GM12892 (cell line): ENCODE measurements at regions not wholly inside any gene's neighbourhood (a gene's known extent, or its start where the extent isn't known, plus 50 kb on each side); places are given as distances from the start of the nearest gene placed in this dataset.
"Not testable (repeated sequence)": the region's sequence is repeated elsewhere in the genome, so short reads cannot be mapped to it uniquely, and the experiment has no call there.

Experiments used
- DNase-seq: peaks from one replicate; pipeline ENCODE4 v3.0.0; 2011; ENCODE audit not compliant: insufficient read length
- FAIRE-seq: peaks from 2 replicates; lab custom pipeline; 2011; peaks lifted over from hg19 to GRCh38; lab: Jason Lieb, UNC
- POLR2A ChIP-seq: IDR thresholded peaks from 2 replicates; pipeline ENCODE4 v1.6.1; 2011; ENCODE audit warnings: low read depth, low read length, control low read depth
- POLR2AphosphoS5 ChIP-seq: IDR thresholded peaks from 2 replicates; pipeline ENCODE4 v1.6.1; 2011; ENCODE audit warnings: low read depth, low read length, control low read depth
- TAF1 ChIP-seq: IDR thresholded peaks from 2 replicates; pipeline ENCODE4 v1.6.1; 2011; ENCODE audit warnings: low read depth, mild to moderate bottlenecking, control low read depth, low read length, borderline replicate concordance

DNA sequence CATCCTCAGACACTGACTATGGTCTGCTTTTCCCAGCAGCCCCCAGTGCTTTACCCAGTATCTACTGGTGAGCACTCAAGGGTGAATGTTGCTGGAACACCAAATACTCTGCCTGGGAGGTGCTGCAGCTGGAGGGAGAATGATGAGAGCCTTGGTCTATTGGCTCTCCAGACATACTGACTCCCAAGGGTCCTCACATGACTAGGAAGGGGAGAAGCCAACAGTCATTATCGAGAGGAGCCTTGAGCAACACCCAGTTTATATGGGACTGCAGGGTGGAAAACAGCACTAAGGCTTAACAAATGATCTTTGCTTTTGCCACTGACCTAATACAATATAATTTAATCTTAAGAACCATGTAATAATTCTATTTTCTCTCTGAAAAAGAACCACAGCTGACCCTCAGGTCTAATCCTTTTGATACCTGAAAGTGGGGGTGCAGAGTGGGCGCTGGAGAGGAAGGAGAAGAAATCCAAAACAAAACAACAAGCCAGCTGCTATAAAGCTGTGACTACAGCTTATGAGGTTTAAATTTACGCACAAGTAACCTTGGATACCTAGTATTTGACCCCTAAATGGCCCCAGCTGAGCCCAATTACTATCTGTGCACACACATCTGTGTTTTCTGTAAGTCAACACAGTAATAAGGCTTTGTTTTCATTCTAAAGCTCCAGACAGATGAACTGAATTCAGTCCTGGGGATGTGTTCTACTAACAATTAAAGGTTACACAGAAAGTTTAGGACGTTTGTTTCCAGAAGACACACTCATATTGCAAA, 107.8 kb upstream of the GRIP1 start:
- FAIRE-seq = no peak
- no peak for DNase-seq
- TF ChIP-seq POLR2A = no peak
- TF ChIP-seq POLR2AphosphoS5 = no peak
- no peak for TF ChIP-seq TAF1

GRCh38 chr12:66799551-66799950, 120.7 kb upstream of the GRIP1 start:
- DNase-seq (no peak), FAIRE-seq (no peak)
- no peak for TF ChIP-seq POLR2A
- no peak for TF ChIP-seq POLR2AphosphoS5
- no peak for TF ChIP-seq TAF1

- FAIRE-seq = no peak
- TF ChIP-seq TAF1 = no peak
- no peak for TF ChIP-seq POLR2AphosphoS5
- TF ChIP-seq POLR2A = no peak
- no peak for DNase-seq
These were observed 121.2 kb upstream of the GRIP1 start for GRCh38 chr12:66800046-66800445.

GRCh38 chr12:66803930-66804329, 125.1 kb upstream of the GRIP1 start:
- no peak for TF ChIP-seq TAF1
- no peak for TF ChIP-seq POLR2AphosphoS5
- no peak for TF ChIP-seq POLR2A
- DNase-seq (no peak), FAIRE-seq (no peak)

- no peak for DNase-seq
- no peak for FAIRE-seq
- TF ChIP-seq TAF1 (no peak), POLR2AphosphoS5 (no peak), POLR2A (no peak)
These were observed 125.7 kb upstream of the GRIP1 start for GRCh38 chr12:66804563-66804974.

GRCh38 chr12:66808606-66809005, 129.7 kb upstream of the GRIP1 start:
- no peak for TF ChIP-seq POLR2A
- no peak for TF ChIP-seq POLR2AphosphoS5
- TF ChIP-seq TAF1 = no peak
- FAIRE-seq (no peak), DNase-seq (no peak)

- no peak for TF ChIP-seq POLR2AphosphoS5
- FAIRE-seq (no peak), DNase-seq (no peak)
These were observed 134.4 kb upstream of the GRIP1 start for GRCh38 chr12:66813137-66813892.

GRCh38 chr12:66819587-66819986, 140.7 kb upstream of the GRIP1 start:
- FAIRE-seq (no peak), DNase-seq (no peak)
- TF ChIP-seq POLR2A = no peak
- no peak for TF ChIP-seq TAF1
- no peak for TF ChIP-seq POLR2AphosphoS5

DNA sequence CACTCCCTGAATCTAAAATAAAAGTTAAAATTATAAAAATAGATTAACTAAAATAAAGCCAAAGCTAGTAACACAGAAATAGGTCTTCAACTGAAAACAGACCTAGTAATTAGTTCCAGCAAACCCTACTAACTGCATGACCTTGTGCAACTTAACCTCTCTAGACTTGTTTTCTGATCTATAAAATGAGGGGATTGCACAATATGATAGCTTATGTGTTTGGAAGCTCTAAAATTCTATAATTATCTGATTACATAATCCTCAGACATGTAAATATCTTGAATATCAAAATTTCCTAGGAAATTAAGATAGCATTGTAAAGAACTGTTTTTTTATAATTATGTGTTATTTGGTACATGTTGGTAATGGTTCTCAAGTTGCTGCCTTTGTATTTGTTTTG, 144.1 kb upstream of the GRIP1 start:
- FAIRE-seq (no peak), DNase-seq (no peak)
- TF ChIP-seq TAF1 (no peak), POLR2AphosphoS5 (no peak), POLR2A (no peak)

DNA sequence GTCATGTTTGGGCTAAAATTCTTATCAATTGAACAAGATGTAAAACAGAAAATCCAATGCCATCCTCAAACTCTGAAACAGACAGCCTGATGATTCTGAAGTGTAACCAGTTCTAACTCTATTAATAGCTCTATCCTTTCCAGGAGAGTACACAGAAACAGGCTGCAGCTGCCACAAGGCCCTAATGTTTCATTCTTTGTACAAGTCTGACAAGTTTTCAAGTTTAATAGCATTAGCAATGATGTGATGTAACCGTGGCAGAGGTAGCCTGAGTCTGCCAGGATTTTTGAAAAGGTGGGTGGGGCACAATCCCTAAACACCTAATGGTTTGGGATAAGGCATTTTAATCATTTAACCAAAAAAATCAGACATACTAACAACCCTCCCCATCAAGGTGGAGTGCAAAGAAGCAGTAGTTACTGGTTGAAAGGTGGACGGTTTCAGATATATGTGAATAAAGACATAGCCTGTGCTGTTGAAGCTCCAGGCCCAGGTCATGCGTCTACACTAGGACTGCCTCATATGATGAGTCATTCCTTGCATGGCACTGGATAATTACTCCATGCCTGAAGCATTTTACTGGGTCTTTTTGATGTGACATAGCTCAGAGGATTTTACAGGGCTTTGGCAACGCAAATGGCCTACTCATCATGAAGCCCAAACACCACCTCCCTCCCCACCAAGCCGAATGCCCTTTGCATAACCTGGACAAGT, 145.1 kb upstream of the GRIP1 start:
- TF ChIP-seq TAF1 (no peak), POLR2A (no peak), POLR2AphosphoS5 (no peak)
- FAIRE-seq (no peak), DNase-seq (no peak)

DNA sequence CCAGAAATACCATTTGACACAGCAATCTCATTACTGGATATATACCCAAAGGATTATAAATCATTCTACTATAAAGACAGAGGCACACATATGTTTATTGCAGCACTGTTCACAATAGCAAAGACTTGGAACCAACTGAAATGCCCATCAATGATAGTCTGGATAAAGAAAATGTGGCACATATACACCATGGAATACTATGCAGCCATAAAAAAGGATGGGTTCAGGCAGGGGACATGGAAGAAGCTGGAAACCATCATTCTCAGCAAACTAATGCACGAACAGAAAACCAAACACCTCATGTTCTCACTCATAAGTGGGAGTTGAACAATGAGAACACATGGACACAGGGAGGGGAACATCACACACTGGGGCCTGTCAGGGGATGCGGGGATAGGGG, 147.0 kb upstream of the GRIP1 start:
- FAIRE-seq, DNase-seq: not testable (repeated sequence)

- no peak for TF ChIP-seq TAF1
- TF ChIP-seq POLR2AphosphoS5 = no peak
- TF ChIP-seq POLR2A = no peak
- DNase-seq (no peak), FAIRE-seq (peak; percentile 33)
These were observed 150.9 kb upstream of the GRIP1 start for GRCh38 chr12:66829660-66830325.

DNA sequence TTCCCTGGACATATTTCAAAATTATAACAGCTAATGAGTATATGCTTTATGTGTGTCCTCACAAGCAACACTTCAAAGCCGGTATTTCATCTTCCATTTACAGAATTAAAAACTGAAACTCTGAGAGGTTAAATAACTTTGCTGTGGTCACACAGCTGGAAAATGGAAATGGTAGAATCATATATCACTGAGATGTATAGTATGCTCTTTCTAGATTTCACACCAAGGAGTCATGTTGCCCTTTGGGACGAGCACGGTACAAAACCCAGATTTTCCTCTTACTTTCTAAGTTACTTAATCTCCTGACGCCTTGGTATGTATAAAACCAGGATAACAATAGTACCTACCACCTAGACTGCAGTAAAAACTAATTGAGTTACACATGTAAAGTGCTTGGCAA, 152.6 kb upstream of the GRIP1 start:
- DNase-seq = no peak
- FAIRE-seq = no peak
- TF ChIP-seq POLR2A (no peak), POLR2AphosphoS5 (no peak), TAF1 (no peak)
